Body of pancreas (tissue), 4 donors: ENCODE measurements at regions not wholly inside any gene's neighbourhood (a gene's known extent, or its start where the extent isn't known, plus 50 kb on each side); places are given as distances from the start of the nearest gene placed in this dataset.
"Not testable (repeated sequence)": the region's sequence is repeated elsewhere in the genome, so short reads cannot be mapped to it uniquely, and the experiment has no call there.

Source experiments
- ATAC-seq: fragments of 150-250 bp; one replicate; pipeline ENCODE4 v1.9.1; 2016
- DNase-seq, 4 donors: peaks; one replicate each; pipeline ENCODE4 v3.0.0-alpha.2; 2019
- H3K27ac ChIP-seq, 4 donors: fragments of 200-600 bp; sonication (generic); 1 replicate in 3 of 4; 2 replicates in 1 of 4; pipeline versions ENCODE4 v1.5.1 to v1.6.1; 2016 to 2019; ENCODE audit warnings: mild to moderate bottlenecking in 1 of 4, mixed read lengths in 1 of 4, moderate library complexity in 1 of 4
- H3K27me3 ChIP-seq, 2 donors: fragments of 200-600 bp; sonication (generic); one replicate each; pipeline ENCODE4 v1.6.0; 2016; ENCODE audit warnings: mild to moderate bottlenecking in 1 of 2
- H3K36me3 ChIP-seq, 2 donors: fragments of 200-600 bp; sonication (generic); replicated peaks in 1 of 2; 2 replicates each; pipeline ENCODE4 v1.5.1; 2016; ENCODE audit warnings: low read depth in 2 of 2; ENCODE audit not compliant: insufficient read depth in 1 of 2
- H3K4me1 ChIP-seq: fragments of 200-600 bp; sonication (generic); one replicate; pipeline ENCODE4 v1.6.0; 2016
- H3K4me3 ChIP-seq, 2 donors: fragments of 200-600 bp; sonication (generic); 1 replicate in 1 of 2; 2 replicates in 1 of 2; pipeline ENCODE4 v1.5.1; 2016 to 2019
- H3K9me3 ChIP-seq, 3 donors: fragments of 200-600 bp; sonication (generic); 1 replicate in 2 of 3; 2 replicates in 1 of 3; pipeline ENCODE4 v1.5.1; 2016
- POLR2A ChIP-seq, 3 donors: fragments of 450-650 bp; IDR thresholded peaks; one replicate each; pipeline ENCODE4 v1.6.1; 2016; ENCODE audit warnings: antibody characterized with exemption in 3 of 3, mild to moderate bottlenecking in 2 of 3
- WGBS, 2 donors: methylation state at CpG; one replicate each; pipeline ENCODE4 v1.1.5; 2017; 5-methylcytosine and 5-hydroxymethylcytosine counted together
- intact Hi-C: fragments of 100-400 bp; cut with DNase I; formaldehyde crosslinking; loops from one replicate; pipeline ENCODE4 v1.15.1; 2023
- TF ChIP-seq, protein P1 (sequence below), 7 experiments: fragments of 450-650 bp in 4 of 7; fragments of 200-600 bp in 3 of 7; sonication (generic) in 3 of 7; IDR thresholded peaks; one replicate each; pipeline ENCODE4 v1.5.1; 2016 to 2019; ENCODE audit warnings: antibody characterized with exemption in 7 of 7

DNA sequence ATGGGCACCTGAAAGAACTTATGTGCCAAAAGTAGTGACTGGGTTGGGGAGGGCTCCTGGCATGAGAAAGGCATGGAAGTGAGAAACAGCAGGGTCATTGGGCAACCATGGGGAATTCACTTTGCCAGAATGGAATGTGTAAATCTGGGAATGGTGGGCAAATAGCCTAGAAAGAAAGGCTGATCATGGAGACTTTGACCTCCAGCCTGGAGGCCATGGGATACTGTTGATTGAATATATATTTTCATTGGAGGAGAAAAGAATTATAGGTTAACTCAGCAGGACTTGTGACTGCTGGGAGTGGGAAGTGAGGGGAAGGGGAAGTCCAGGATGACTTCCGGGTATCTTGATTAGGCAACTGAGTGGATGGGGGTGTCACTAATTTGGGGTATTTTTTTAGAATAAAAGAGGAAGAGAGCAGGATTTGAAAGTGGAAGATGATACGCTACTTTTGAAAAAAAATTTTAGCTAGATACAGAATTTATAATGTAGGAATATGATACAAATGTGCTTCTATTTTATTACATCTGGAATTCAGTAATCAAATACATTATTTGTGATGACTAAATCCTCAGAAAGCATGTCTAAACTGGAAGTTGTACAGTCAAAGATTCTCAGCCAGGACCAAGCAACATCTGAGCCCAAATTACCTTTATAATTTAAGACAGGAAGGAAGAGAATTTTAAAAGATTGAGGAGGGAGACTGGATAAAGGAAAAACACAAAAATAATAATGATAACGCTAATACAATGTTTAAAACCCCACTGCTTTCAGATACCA lies 116.2 kb downstream of the GATA6 start:
- TF ChIP-seq POLR2A (IDR thresholded peaks at IDR 0.05): no peak
- TF ChIP-seq, protein P1, sequence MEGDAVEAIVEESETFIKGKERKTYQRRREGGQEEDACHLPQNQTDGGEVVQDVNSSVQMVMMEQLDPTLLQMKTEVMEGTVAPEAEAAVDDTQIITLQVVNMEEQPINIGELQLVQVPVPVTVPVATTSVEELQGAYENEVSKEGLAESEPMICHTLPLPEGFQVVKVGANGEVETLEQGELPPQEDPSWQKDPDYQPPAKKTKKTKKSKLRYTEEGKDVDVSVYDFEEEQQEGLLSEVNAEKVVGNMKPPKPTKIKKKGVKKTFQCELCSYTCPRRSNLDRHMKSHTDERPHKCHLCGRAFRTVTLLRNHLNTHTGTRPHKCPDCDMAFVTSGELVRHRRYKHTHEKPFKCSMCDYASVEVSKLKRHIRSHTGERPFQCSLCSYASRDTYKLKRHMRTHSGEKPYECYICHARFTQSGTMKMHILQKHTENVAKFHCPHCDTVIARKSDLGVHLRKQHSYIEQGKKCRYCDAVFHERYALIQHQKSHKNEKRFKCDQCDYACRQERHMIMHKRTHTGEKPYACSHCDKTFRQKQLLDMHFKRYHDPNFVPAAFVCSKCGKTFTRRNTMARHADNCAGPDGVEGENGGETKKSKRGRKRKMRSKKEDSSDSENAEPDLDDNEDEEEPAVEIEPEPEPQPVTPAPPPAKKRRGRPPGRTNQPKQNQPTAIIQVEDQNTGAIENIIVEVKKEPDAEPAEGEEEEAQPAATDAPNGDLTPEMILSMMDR (IDR thresholded peaks at IDR 0.05): no peak
- Histone ChIP-seq H3K27me3 (no peaks in the 10 kb centered on the region), H3K36me3 (no peaks in the 10 kb centered on the region), H3K9me3 (no peaks in the 10 kb centered on the region), H3K4me3 (no peak overlapping the region), H3K4me1 (peaks cover 11% of the 10 kb centered on the region), H3K27ac (peak overlapping the region in 1 of 4 donors; percentile 59)
- ATAC-seq (no peak), DNase-seq (peak in 1 of 4 donors; percentile 11)
- WGBS, 2 donors: 52 to 80% methylated on average over 3 of the region's 3 CpGs
- intact Hi-C loops: no loop called here

DNA sequence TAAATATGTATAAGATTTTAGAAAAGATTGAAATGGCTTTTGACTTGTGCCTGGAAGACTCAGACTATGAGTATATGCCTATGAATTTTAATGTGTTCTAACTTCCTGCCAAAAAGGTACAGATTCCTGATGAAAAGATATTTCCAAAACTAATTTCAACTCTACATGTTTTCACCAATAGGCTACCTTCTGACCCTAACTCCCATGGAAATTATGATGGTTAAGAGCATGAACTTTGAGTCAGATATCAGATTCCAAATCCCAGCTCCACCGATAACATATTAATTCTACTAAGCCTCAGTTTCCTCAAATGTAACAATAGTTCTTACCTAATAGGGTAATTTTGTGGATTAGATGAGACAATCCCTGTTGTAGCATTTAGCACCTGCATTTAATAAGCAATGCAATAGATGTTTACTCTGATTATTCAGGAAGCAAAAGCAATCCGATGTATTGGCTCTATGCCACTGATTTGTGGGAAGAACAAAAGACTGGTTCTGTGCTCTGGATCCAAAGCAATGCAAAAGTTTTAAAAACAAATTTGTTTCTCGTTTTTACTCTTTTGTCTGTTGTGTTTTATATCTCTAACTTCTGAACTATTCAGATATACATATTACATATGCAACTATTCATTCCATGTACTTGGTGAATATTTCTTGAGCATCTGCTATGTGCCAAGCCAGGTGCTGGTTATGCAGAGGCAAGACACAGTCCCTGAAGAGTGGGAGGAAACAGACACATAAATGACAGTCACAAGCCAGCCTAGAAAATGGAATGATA lies 115.4 kb downstream of the GATA6 start:
- peaks cover 11% of the 10 kb centered on the region for H3K4me1 ChIP-seq
- no peaks in the 10 kb centered on the region for H3K27me3 ChIP-seq
- ATAC-seq (no peak), DNase-seq (no peak)
- TF ChIP-seq, protein P1 (IDR thresholded peaks at IDR 0.05): no peak
- no peak for TF ChIP-seq POLR2A (IDR thresholded peaks at IDR 0.05)
- H3K36me3 ChIP-seq: no peaks in the 10 kb centered on the region
- peak overlapping the region in 1 of 4 donors; percentile 2 for H3K27ac ChIP-seq
- H3K9me3 ChIP-seq: no peaks in the 10 kb centered on the region
- no peak overlapping the region for H3K4me3 ChIP-seq
- WGBS, 2 donors: 44 to 48% methylated on average over 3 of the region's 3 CpGs
- intact Hi-C loops: no loop called here

DNA sequence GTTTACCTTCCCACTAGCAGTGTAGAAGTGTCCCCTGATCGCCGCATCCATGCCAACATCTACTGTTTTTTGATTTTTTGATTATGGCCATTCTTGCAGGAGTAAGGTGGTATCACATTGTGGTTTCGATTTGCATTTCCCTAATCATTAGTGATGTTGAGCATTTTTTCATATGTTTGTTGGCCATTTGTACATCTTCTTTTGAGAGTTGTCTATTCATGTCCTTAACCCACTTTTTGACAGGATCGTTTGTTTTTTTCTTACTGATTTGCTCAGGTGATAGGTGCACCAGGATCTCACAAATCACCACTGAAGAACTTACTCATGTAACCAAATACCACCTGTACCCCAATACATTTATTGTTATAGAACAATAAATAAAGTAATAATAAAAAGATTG lies 114.5 kb downstream of the GATA6 start:
- DNase-seq, ATAC-seq, H3K36me3 ChIP-seq, H3K4me3 ChIP-seq, intact Hi-C loops, H3K9me3 ChIP-seq, H3K27me3 ChIP-seq: not testable (repeated sequence)
- 88% methylated on average over 4 of the region's 4 CpGs for WGBS, 2 donors
- Histone ChIP-seq H3K4me1 (peaks cover 11% of the 10 kb centered on the region), H3K27ac (peak overlapping the region in 1 of 4 donors; percentile 58)

DNA sequence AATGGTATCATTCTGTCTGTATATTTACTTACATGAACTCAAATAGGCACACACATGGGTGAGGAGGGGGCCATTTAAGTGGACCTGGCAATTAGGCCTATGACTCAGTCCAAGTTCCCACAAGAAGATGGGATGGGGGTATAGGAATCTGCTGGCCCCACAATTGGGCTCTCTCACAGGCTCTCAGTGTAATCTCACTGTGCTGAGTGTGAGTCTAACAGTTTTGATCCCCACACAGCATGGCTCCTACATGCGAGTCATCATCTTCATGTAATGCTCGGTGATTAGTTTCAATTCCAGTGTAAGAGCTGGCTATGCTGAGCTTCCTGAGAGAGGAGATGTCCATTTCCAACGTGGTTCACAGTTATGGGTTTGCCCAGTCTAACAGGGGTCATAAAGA lies 114.0 kb downstream of the GATA6 start:
- intact Hi-C loops: no loop called here
- DNase-seq (no peak), ATAC-seq (no peak)
- TF ChIP-seq, protein P1 (IDR thresholded peaks at IDR 0.05): no peak
- no peak for TF ChIP-seq POLR2A (IDR thresholded peaks at IDR 0.05)
- H3K36me3 ChIP-seq: no peaks in the 10 kb centered on the region
- H3K4me1 ChIP-seq: peaks cover 11% of the 10 kb centered on the region
- WGBS, 2 donors: 81 to 82% methylated on average over 3 of the region's 3 CpGs
- no peaks in the 10 kb centered on the region for H3K27me3 ChIP-seq
- H3K4me3 ChIP-seq: no peak overlapping the region
- no peaks in the 10 kb centered on the region for H3K9me3 ChIP-seq
- H3K27ac ChIP-seq: peak overlapping the region in 3 of 4 donors; percentile 58 to 79 (median 70)

DNA sequence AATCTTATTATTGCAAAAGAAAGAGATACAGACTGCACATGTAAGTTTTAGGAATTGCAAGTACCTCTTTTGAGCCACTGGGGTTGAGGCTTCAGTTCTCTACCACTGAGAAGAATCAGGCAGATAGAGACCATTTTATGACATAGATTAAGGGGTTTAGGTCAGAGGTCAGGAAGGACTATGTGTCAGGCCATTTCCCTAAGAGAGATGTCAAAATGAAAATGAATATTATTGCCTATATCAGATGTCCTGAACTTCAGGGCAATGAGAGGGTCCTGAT lies 113.7 kb downstream of the GATA6 start:
- Histone ChIP-seq H3K36me3 (no peaks in the 10 kb centered on the region), H3K4me3 (no peak overlapping the region), H3K27me3 (no peaks in the 10 kb centered on the region), H3K4me1 (peaks cover 11% of the 10 kb centered on the region), H3K27ac (peak overlapping the region in 3 of 4 donors; percentile 58 to 79 (median 70)), H3K9me3 (no peaks in the 10 kb centered on the region)
- intact Hi-C loops: no loop called here
- no peak for TF ChIP-seq POLR2A (IDR thresholded peaks at IDR 0.05)
- TF ChIP-seq, protein P1 (IDR thresholded peaks at IDR 0.05): peak in 1 of 7 experiments; percentile 20
- ATAC-seq (no peak), DNase-seq (no peak)
